DMS79 treated with DMSO at 0.1 percent for 48 hours (cell line): ENCODE measurements at regions not wholly inside any gene's neighbourhood (a gene's known extent, or its start where the extent isn't known, plus 50 kb on each side); places are given as distances from the start of the nearest gene placed in this dataset.
"Not testable (repeated sequence)": the region's sequence is repeated elsewhere in the genome, so short reads cannot be mapped to it uniquely, and the experiment has no call there.

Experiments
- DNase-seq: peaks from one replicate; lab custom pipeline; 2025; lab: John Stamatoyannopoulos, UW

GRCh38 chr2:120628248-120628647 lies 107.4 kb upstream of the GLI2 start:
- DNase-seq, result no peak

- no peak for DNase-seq
These were observed 106.3 kb upstream of the GLI2 start for GRCh38 chr2:120629241-120629895.

GRCh38 chr2:120630031-120630701 lies 105.5 kb upstream of the GLI2 start:
- DNase-seq, result no peak

GRCh38 chr2:120631236-120631635 lies 104.4 kb upstream of the GLI2 start:
- no peak for DNase-seq

GRCh38 chr2:120631724-120632123 lies 103.9 kb upstream of the GLI2 start:
- no peak for DNase-seq

GRCh38 chr2:120632796-120633646 lies 102.6 kb upstream of the GLI2 start:
- peak; percentile 67 for DNase-seq

GRCh38 chr2:120634533-120634932 lies 101.1 kb upstream of the GLI2 start:
- DNase-seq, result no peak

- DNase-seq, result no peak
These were observed 100.5 kb upstream of the GLI2 start for GRCh38 chr2:120635146-120635545.

- DNase-seq, result no peak
These were observed 97.8 kb upstream of the GLI2 start for GRCh38 chr2:120637847-120638246.

- DNase-seq, result no peak
These were observed 97.2 kb upstream of the GLI2 start for GRCh38 chr2:120638450-120638849.

GRCh38 chr2:120641366-120641771 lies 94.3 kb upstream of the GLI2 start:
- no peak for DNase-seq

GRCh38 chr2:120642646-120643045 lies 93.0 kb upstream of the GLI2 start:
- no peak for DNase-seq

GRCh38 chr2:120646994-120647393 lies 88.7 kb upstream of the GLI2 start:
- DNase-seq, result no peak

GRCh38 chr2:120647487-120647886 lies 88.2 kb upstream of the GLI2 start:
- no peak for DNase-seq

- not testable (repeated sequence) for DNase-seq
These were observed 86.3 kb upstream of the GLI2 start for GRCh38 chr2:120649381-120649780.

- DNase-seq, result peak; percentile 24
These were observed 85.5 kb upstream of the GLI2 start for GRCh38 chr2:120650022-120650644.

GRCh38 chr2:120651818-120652217 lies 83.8 kb upstream of the GLI2 start:
- no peak for DNase-seq

GRCh38 chr2:120653046-120653445 lies 82.6 kb upstream of the GLI2 start:
- DNase-seq, result no peak

GRCh38 chr2:120653871-120654270 lies 81.8 kb upstream of the GLI2 start:
- DNase-seq, result no peak

- DNase-seq, result no peak
These were observed 81.1 kb upstream of the GLI2 start for GRCh38 chr2:120654381-120655134.

- DNase-seq, result peak; percentile 90
These were observed 79.3 kb upstream of the GLI2 start for GRCh38 chr2:120656273-120656950.
